AG08395 (cell line): ENCODE measurements at regions not wholly inside any gene's neighbourhood (a gene's known extent, or its start where the extent isn't known, plus 50 kb on each side); places are given as distances from the start of the nearest gene placed in this dataset.

Source experiments
- DNase-seq: peaks from one replicate; pipeline ENCODE4 v3.0.0; 2012; ENCODE audit warnings: mixed read lengths, low spot score

DNA sequence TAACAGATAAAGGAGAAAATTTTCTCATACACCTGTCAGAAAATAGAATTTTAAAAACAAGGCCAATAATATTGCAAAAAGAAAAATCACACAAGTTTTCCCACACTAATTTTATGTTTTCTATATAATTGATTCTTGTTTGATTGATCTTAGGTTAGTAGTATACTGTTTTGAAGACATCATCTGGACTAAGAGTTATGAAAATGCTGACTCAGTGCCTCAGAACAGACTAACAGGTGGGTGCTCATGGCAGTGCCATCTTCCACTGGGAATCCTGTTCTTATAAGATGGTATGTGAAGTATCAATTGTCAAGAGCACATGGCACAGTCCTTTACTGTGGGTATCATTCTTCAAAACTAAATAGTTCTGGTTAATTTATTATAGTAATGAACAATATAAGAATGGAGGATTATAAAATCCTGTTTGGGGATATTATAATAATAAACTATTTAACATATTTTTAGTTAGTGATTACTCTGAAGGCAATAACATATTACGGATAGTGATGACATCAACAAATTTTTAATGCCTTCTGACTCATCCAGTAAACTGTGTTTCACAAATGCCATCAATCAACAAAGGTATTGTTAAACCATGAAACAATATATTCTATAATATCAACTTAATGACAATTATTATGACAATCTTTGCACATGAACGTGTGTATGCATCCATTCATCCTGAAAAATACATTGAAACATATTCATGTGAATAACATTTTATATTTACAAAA is 384.6 kb upstream of the KHDRBS2 start:
- no peak for DNase-seq

- no peak for DNase-seq
Measured at GRCh38 chr6:62669831-62670230, 383.8 kb upstream of the KHDRBS2 start.

GRCh38 chr6:62652692-62653328 is 366.8 kb upstream of the KHDRBS2 start:
- no peak for DNase-seq

- DNase-seq = no peak
Measured at GRCh38 chr6:62645274-62645673, 359.2 kb upstream of the KHDRBS2 start.

GRCh38 chr6:62640749-62641148 is 354.7 kb upstream of the KHDRBS2 start:
- DNase-seq = no peak

GRCh38 chr6:62626661-62627060 is 340.6 kb upstream of the KHDRBS2 start:
- DNase-seq = no peak

GRCh38 chr6:62623846-62624532 is 338.0 kb upstream of the KHDRBS2 start:
- DNase-seq = no peak

GRCh38 chr6:62615366-62616015 is 329.5 kb upstream of the KHDRBS2 start:
- no peak for DNase-seq

GRCh38 chr6:62614442-62614841 is 328.4 kb upstream of the KHDRBS2 start:
- no peak for DNase-seq

DNA sequence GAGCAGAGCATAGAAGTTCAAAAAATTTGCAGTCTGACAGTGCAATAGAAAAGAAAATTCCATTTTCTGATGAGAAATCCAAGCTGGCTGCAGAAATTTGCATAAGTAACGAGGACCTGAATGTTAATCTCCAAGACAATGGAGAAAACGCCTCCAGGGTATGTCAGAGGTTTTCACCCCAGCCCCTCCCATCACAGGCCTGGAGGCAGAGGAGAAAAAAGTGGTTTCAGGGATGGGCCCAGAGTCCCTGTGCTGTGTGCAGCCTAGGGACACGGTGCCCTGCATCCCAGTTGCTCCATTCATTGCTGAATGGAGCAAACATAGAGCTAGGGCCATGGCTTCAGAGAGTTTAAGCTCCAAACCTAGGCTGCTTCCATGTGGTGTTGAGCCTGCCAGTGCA is 327.9 kb upstream of the KHDRBS2 start:
- DNase-seq = no peak

- DNase-seq = no peak
Measured at GRCh38 chr6:62612471-62612870, 326.4 kb upstream of the KHDRBS2 start.

GRCh38 chr6:62570372-62570771 is 284.3 kb upstream of the KHDRBS2 start:
- no peak for DNase-seq

- DNase-seq = no peak
Measured at GRCh38 chr6:62541502-62541901, 255.5 kb upstream of the KHDRBS2 start.

DNA sequence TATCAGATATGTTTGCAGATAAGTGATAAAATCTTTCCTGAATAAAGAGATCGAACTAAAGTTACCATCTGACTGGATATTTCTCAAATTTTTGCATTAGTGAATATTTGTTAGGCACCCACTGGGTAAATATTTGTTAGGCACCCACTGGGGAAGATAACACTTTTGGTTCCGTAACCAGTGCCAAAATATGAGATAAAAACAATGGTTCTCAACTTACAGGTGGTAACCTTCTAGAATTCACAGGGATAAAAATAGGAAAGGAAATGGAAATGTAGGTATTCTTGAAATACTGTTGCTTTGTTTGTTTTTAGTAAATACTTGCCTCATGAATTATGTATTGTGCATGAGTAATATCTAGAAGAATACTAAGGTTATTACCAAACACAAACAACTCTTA is 245.0 kb upstream of the KHDRBS2 start:
- no peak for DNase-seq

DNA sequence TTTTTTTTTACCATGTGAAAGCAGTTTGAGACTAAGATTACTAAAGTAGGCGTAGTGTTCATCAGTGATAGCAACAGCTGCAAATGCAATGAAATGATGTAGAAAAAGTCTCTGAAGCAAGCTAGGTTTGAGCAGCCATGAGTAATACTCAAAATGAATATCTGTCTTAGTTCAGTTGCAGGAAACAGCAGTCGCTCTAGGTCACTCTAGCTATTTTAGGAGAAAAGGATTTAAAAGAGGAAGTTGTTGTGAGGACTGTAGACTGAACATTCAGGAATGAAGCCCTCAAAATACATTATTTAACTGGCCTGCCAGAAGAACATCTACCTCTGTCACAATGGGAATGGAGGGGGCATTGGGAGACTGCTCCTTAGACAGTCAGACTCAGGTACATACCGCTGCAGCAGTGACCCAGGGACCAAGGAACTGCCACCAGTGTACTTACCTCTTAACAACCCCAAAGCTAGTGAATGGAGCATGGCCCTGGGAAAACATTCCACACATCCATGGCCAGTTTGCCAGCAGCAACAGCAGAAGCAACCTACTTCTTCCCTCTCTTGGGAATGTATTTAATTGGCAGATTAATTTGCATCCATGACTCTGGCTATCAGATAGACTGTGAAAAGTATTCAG is 243.0 kb upstream of the KHDRBS2 start:
- no peak for DNase-seq

- no peak for DNase-seq
Measured at GRCh38 chr6:62523630-62524029, 237.6 kb upstream of the KHDRBS2 start.

DNA sequence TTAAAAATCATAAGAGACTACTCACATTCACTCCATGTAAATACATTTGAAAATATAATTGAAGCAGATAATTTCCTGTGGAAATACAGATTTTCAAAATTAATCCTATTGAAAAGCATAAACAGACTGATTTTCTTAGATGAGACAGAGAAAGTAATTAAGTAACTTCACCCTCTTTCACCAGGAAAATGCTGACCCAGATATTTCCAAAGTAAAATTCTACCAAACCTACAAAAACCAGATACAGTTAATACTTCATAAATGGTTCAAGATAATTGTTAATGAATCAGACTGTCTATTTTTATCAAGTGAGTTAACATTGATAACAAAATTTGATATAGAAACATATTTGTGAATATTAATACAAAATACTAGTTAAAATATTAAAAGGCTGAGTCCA is 233.5 kb upstream of the KHDRBS2 start:
- DNase-seq = no peak

DNA sequence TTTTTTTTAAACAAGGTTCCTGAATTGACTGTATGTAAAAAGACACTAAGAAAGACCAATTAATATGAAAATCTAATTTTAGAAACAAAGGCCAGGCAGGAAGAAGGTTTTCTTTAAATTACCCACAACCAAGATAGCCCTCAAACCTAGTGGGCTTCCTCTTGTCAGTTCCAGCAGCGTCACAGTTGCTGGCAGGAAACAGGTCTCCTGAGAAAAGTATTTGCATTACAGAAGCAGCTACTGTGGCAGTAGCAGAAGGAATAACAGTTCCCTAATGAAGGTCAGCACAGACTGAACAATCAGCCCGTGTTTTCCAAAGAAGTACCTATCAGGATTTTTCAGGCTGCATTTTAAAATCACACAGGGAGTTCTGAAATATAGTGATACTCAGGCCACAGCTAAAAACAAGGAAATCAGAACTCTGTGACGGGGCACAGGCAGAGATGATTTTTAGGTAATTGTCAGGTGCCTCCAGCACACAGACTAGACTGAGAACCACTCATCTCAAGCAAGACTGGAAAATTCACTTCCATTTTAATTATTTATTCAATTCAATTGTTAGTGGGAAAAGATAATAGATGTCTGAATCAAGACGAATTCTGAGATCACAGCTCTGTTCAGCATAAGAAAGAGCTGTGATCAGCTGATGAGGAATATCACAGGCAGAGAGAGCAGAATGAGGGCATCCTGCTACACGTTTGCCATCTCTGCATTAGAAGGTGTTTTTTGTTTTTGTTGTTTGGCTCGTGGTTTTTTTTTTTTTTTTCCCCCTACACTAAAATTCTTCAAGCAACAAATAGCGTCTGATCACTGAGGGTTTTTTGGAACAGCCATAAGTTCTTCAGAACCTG is 230.5 kb upstream of the KHDRBS2 start:
- no peak for DNase-seq

DNA sequence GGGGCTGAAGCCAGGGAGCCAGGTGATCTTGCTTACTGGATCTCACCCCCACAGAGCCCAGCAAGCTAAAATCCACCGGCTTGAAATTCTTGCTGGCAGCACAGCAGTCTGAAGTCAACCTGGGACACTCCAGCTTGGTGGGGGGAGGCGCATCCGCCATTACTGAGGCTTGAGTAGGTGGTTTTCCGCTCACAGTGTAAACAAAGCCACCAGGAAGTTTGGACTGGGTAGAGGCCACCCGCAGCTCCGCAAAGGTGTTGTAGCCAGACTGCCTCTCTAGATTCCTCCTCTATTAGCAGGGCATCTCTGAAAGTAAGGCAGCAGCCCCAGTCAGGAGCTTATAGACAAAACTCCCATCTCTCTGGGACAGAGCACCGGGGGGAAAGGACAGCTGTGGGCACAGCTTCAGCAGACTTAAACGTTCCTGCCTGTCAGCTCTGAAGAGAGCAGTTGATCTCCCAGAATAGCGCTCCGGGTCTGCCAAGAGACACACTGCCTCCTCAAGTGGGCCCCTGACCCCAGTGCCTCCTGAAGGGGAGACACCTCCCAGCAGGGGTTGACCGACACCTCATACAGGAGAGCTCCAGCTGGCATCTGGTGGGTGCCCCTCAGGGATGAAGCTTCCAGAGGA is 206.3 kb upstream of the KHDRBS2 start:
- no peak for DNase-seq

- no peak for DNase-seq
Measured at GRCh38 chr6:62480544-62480943, 194.5 kb upstream of the KHDRBS2 start.

- DNase-seq = no peak
Measured at GRCh38 chr6:62479697-62480220, 193.7 kb upstream of the KHDRBS2 start.
